Left lung (tissue), 4 donors: ENCODE measurements at regions not wholly inside any gene's neighbourhood (a gene's known extent, or its start where the extent isn't known, plus 50 kb on each side); places are given as distances from the start of the nearest gene placed in this dataset.

Source experiments
- ATAC-seq: fragments of 200-7000 bp; cut with Tn5 transposase; one replicate; pipeline ENCODE4 v1.9.1; 2020; ENCODE audit warnings: moderate library complexity
- DNase-seq, 4 donors: peaks; one replicate each; pipeline ENCODE4 v3.0.0-alpha.2; 2013 to 2020
- H3K27ac ChIP-seq, 2 donors: fragments of 200-600 bp; sonication (generic) in 1 of 2; one replicate each; pipeline versions ENCODE4 v1.5.0 to v1.8.0; 2020 to 2021
- H3K27me3 ChIP-seq, 2 donors: fragments of 200-600 bp; sonication (generic) in 1 of 2; one replicate each; pipeline versions ENCODE4 v1.5.0 to v1.8.0; 2020 to 2021
- H3K36me3 ChIP-seq, 2 donors: fragments of 200-600 bp; sonication (generic) in 1 of 2; one replicate each; pipeline versions ENCODE4 v1.5.0 to v1.8.0; 2020 to 2021
- H3K4me1 ChIP-seq, 2 donors: fragments of 200-600 bp; one replicate each; pipeline ENCODE4 v1.8.0; 2021
- H3K4me3 ChIP-seq, 2 donors: fragments of 200-600 bp; sonication (generic) in 1 of 2; one replicate each; pipeline versions ENCODE4 v1.5.0 to v1.8.0; 2020 to 2021; ENCODE audit warnings: mild to moderate bottlenecking in 1 of 2
- H3K9me3 ChIP-seq, 2 donors: fragments of 200-600 bp; sonication (generic) in 1 of 2; one replicate each; pipeline versions ENCODE4 v1.5.0 to v1.8.0; 2020 to 2021
- CTCF ChIP-seq, 2 donors: fragments of 200-600 bp; sonication (generic) in 1 of 2; IDR thresholded peaks; one replicate each; pipeline versions ENCODE4 v1.5.0 to v1.8.0; 2021; ENCODE audit warnings: antibody characterized with exemption in 2 of 2
- intact Hi-C, 2 donors: fragments of 100-400 bp; cut with DNase I; formaldehyde crosslinking; loops; one replicate each; pipeline versions ENCODE4 v1.11.2 to v1.14.2; 2022
- donor health status: DM: no; HTN: yes; CAD: no.
- donor health status: DM: no; HTN: no; CAD: no.

GRCh38 chr15:26210980-26211379 is 347.9 kb upstream of the ATP10A start:
- no peak for ATAC-seq
- intact Hi-C loops, result no loop called here
- TF ChIP-seq CTCF (IDR thresholded peaks at IDR 0.05), result no peak

DNA sequence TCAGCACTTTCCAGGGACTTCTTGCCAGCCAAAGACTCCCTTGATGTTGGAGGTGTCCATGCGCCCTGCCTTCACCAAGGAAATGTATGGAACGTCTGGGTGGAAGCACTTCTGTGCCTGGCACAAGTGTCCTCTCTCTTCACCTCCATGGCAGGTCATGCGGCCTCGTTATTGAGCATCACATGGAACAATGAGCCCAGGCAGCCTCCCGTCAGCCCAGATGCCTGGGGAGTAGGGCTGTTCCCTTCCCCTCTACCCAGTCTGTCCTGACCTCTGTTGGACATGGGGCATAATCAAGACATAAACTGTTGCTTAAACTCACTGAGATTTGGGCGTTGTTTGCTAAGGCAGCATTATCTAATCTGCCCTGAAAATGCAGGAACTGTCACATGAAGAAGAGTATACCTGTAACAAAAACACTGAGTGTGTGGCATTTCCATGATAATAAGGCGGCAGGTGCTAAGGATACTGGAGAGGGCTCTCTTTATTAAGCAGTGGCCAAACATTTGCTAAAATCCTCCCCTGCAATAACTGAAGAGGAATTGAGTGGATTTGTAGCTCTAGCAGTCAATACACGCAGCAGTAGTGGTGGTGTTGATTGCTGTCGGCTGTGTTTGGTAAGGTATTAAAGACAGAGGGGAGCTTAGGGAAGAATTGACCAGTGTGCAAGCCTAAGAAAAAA is 338.2 kb upstream of the ATP10A start:
- TF ChIP-seq CTCF (IDR thresholded peaks at IDR 0.05), result no peak
- no peak for ATAC-seq
- no peaks in the 10 kb centered on the region for H3K9me3 ChIP-seq

More at GRCh38 chr15:26210980-26211379, 347.9 kb upstream of the ATP10A start:
- H3K4me1 ChIP-seq, result no peaks in the 10 kb centered on the region
- H3K27me3 ChIP-seq, result no peaks in the 10 kb centered on the region
- H3K4me3 ChIP-seq, result no peak overlapping the region
- H3K27ac ChIP-seq, result no peak overlapping the region
- no peaks in the 10 kb centered on the region for H3K9me3 ChIP-seq
- no peak for DNase-seq
- H3K36me3 ChIP-seq, result no peaks in the 10 kb centered on the region

GRCh38 chr15:26200427-26200826 is 337.3 kb upstream of the ATP10A start:
- Histone ChIP-seq H3K27ac (no peak overlapping the region), H3K36me3 (no peaks in the 10 kb centered on the region), H3K9me3 (no peaks in the 10 kb centered on the region), H3K4me1 (no peaks in the 10 kb centered on the region), H3K27me3 (no peaks in the 10 kb centered on the region), H3K4me3 (no peak overlapping the region)
- no peak for ATAC-seq
- intact Hi-C loops, result no loop called here
- TF ChIP-seq CTCF (IDR thresholded peaks at IDR 0.05), result no peak
- no peak for DNase-seq

More for the DNA sequence above, 338.2 kb upstream of the ATP10A start:
- DNase-seq, result no peak
- no peaks in the 10 kb centered on the region for H3K36me3 ChIP-seq
- intact Hi-C loops, result no loop called here
- no peaks in the 10 kb centered on the region for H3K4me1 ChIP-seq
- no peak overlapping the region for H3K27ac ChIP-seq
- H3K27me3 ChIP-seq, result no peaks in the 10 kb centered on the region
- H3K4me3 ChIP-seq, result no peak overlapping the region

DNA sequence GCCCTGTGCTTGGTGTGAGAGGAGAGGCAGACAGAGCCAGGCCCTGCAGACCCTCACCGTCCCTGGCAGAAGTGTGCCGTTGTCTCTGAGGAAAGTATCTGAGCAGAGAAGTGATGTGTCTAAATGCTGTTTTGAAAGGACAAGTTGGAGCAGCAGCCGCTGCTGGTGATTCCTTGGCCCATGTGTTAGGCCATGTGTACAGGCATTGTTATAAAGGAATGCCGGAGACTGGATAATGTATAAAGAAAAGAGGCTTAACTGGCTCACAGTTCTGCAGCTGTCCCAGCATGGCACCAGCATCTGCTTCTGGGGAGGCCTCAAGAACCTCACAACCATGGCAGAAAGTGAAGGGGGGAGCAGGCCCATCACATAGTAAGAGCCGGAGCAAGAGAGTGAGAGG is 334.6 kb upstream of the ATP10A start:
- intact Hi-C loops, result no loop called here

GRCh38 chr15:26197060-26197459 is 333.9 kb upstream of the ATP10A start:
- Histone ChIP-seq H3K4me3 (no peak overlapping the region), H3K9me3 (no peaks in the 10 kb centered on the region), H3K27me3 (no peaks in the 10 kb centered on the region), H3K36me3 (no peaks in the 10 kb centered on the region), H3K4me1 (no peaks in the 10 kb centered on the region), H3K27ac (no peak overlapping the region)
- DNase-seq (no peak), ATAC-seq (no peak)
- no peak for TF ChIP-seq CTCF (IDR thresholded peaks at IDR 0.05)
- intact Hi-C loops, result no loop called here

More for the DNA sequence above, 334.6 kb upstream of the ATP10A start:
- TF ChIP-seq CTCF (IDR thresholded peaks at IDR 0.05), result no peak
- ATAC-seq (no peak), DNase-seq (no peak)
- Histone ChIP-seq H3K36me3 (no peaks in the 10 kb centered on the region), H3K4me3 (no peak overlapping the region), H3K27me3 (no peaks in the 10 kb centered on the region), H3K27ac (no peak overlapping the region), H3K9me3 (no peaks in the 10 kb centered on the region), H3K4me1 (no peaks in the 10 kb centered on the region)
